ENCODE measurements at regions not wholly inside any gene's neighbourhood (a gene's known extent, or its start where the extent isn't known, plus 50 kb on each side); places are given as distances from the start of the nearest gene placed in this dataset.

DNA sequence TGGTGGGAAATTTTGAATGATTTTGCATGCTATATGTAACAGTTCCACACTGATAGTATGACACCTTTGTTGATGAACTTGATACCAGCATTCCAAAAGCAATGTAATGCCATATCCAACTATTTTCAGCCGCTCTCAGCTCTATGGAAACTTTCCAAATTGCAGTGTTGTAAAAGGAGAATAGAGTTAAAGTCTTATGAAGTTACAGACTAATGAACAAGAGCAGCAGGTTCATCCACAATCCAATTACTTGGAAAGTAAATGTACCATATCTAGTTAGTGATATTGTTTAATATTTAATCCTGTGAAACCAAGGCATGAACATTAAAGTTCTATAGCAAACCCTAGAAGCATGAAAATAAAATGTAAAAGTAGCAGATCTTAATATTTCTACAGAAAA, 418.2 kb downstream of the TUSC1 start:
- TF ChIP-seq, protein P1, sequence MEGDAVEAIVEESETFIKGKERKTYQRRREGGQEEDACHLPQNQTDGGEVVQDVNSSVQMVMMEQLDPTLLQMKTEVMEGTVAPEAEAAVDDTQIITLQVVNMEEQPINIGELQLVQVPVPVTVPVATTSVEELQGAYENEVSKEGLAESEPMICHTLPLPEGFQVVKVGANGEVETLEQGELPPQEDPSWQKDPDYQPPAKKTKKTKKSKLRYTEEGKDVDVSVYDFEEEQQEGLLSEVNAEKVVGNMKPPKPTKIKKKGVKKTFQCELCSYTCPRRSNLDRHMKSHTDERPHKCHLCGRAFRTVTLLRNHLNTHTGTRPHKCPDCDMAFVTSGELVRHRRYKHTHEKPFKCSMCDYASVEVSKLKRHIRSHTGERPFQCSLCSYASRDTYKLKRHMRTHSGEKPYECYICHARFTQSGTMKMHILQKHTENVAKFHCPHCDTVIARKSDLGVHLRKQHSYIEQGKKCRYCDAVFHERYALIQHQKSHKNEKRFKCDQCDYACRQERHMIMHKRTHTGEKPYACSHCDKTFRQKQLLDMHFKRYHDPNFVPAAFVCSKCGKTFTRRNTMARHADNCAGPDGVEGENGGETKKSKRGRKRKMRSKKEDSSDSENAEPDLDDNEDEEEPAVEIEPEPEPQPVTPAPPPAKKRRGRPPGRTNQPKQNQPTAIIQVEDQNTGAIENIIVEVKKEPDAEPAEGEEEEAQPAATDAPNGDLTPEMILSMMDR (IDR thresholded peaks at IDR 0.05) = no peak
- TF ChIP-seq POLR2A (IDR thresholded peaks at IDR 0.05) = no peak
